NCI-H748 (cell line): ENCODE measurements at regions not wholly inside any gene's neighbourhood (a gene's known extent, or its start where the extent isn't known, plus 50 kb on each side); places are given as distances from the start of the nearest gene placed in this dataset.

ENCODE experiments used
- DNase-seq: peaks from one replicate; lab custom pipeline; 2025; ENCODE audit not compliant: unreplicated experiment; lab: John Stamatoyannopoulos, UW

- no peak for DNase-seq
Observed at GRCh38 chr12:130073721-130074120, 88.5 kb upstream of the FZD10 start.

GRCh38 chr12:130074661-130075406 lies 87.4 kb upstream of the FZD10 start:
- DNase-seq: no peak

- DNase-seq: no peak
Observed at GRCh38 chr12:130075497-130076076, 86.7 kb upstream of the FZD10 start.

- DNase-seq: no peak
Observed at GRCh38 chr12:130076126-130076525, 86.1 kb upstream of the FZD10 start.

GRCh38 chr12:130076752-130077151 lies 85.5 kb upstream of the FZD10 start:
- peak; percentile 17 for DNase-seq

- no peak for DNase-seq
Observed at GRCh38 chr12:130078852-130079251, 83.4 kb upstream of the FZD10 start.

- DNase-seq: no peak
Observed at GRCh38 chr12:130079279-130079678, 83.0 kb upstream of the FZD10 start.

GRCh38 chr12:130080205-130080604 lies 82.1 kb upstream of the FZD10 start:
- DNase-seq: no peak

- no peak for DNase-seq
Observed at GRCh38 chr12:130081117-130081805, 81.0 kb upstream of the FZD10 start.

- DNase-seq: no peak
Observed at GRCh38 chr12:130083002-130083401, 79.3 kb upstream of the FZD10 start.

GRCh38 chr12:130083734-130084133 lies 78.5 kb upstream of the FZD10 start:
- no peak for DNase-seq

GRCh38 chr12:130084359-130084758 lies 77.9 kb upstream of the FZD10 start:
- no peak for DNase-seq

- DNase-seq: no peak
Observed at GRCh38 chr12:130086248-130086647, 76.0 kb upstream of the FZD10 start.

- peak; percentile 19 for DNase-seq
Observed at GRCh38 chr12:130086797-130087196, 75.5 kb upstream of the FZD10 start.

- no peak for DNase-seq
Observed at GRCh38 chr12:130087222-130087621, 75.0 kb upstream of the FZD10 start.

- DNase-seq: no peak
Observed at GRCh38 chr12:130088504-130088903, 73.8 kb upstream of the FZD10 start.

GRCh38 chr12:130090542-130090941 lies 71.7 kb upstream of the FZD10 start:
- DNase-seq: no peak

- peak; percentile 12 for DNase-seq
Observed at GRCh38 chr12:130093380-130093779, 68.9 kb upstream of the FZD10 start.

GRCh38 chr12:130097342-130097741 lies 64.9 kb upstream of the FZD10 start:
- no peak for DNase-seq

GRCh38 chr12:130097798-130098255 lies 64.4 kb upstream of the FZD10 start:
- no peak for DNase-seq

GRCh38 chr12:130098301-130099005 lies 63.8 kb upstream of the FZD10 start:
- no peak for DNase-seq
